Stimulated activated CD4-positive, alpha-beta T cell treated with anti-CD3 and anti-CD28 coated beads, Interleukin-2, amount 100 ng/mL, for 4 hours (primary cell): ENCODE measurements at regions not wholly inside any gene's neighbourhood (a gene's known extent, or its start where the extent isn't known, plus 50 kb on each side); places are given as distances from the start of the nearest gene placed in this dataset.
"Not testable (repeated sequence)": the region's sequence is repeated elsewhere in the genome, so short reads cannot be mapped to it uniquely, and the experiment has no call there.

Experiments used
- DNase-seq: peaks from one replicate; pipeline ENCODE4 v3.0.0-alpha.2; 2020; ENCODE audit warnings: low read depth

DNA sequence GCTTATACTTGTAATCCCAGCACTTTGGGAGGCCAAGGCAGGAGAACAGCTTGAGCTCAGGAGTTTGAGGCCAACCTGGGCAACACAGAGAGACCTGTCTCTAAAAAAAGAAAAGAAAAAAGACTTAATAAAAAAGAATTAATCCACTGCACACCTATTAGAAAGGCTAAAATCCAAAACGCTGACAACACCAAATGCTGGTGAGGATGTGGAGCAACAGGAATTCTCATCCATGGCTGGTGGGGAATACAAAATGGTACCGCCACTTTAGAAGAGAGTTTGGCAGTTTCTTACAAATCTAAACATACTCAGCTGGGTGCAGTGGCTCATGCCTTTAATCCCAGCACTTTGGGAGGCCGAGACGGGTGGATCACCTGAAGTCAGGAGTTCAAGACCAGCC is 110.0 kb upstream of the NDUFV2 start:
- not testable (repeated sequence) for DNase-seq

DNA sequence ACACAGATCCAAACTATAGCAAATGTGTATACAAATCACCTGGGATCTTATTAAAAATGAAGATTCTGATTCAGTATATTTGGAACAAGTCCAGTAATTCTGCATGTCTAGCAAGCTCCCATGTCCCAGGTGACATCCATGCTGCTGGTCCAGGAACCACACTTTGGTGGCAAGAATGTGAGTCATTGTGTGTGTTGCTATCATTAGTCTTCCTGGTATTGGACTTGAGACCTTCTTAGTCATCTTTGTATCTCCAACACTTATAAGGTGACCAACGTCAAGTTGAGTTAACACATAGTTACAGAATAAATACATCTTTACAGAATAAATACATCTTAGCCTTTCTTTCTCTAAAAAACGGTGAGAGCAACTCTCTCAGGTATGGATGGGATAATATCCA is 107.9 kb upstream of the NDUFV2 start:
- no peak for DNase-seq

DNA sequence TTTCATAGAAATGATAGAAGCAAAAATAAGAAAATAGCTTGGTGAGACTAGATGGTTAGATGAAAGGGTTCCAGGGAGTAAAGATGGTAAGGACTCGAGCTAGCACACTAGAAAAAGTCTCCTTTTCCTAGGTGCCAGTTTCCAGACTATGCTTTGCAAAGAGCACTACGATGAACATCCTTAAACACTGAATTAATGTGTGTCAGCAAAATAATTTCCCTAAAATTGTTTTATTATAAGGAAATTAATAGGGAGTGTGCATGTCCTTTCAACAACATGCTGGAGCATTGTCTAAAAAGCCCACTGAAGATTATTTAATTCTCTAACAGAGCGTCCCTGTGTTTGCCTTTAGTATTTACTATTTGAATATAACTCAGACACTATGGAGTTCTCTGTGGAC is 107.4 kb upstream of the NDUFV2 start:
- DNase-seq, result no peak

DNA sequence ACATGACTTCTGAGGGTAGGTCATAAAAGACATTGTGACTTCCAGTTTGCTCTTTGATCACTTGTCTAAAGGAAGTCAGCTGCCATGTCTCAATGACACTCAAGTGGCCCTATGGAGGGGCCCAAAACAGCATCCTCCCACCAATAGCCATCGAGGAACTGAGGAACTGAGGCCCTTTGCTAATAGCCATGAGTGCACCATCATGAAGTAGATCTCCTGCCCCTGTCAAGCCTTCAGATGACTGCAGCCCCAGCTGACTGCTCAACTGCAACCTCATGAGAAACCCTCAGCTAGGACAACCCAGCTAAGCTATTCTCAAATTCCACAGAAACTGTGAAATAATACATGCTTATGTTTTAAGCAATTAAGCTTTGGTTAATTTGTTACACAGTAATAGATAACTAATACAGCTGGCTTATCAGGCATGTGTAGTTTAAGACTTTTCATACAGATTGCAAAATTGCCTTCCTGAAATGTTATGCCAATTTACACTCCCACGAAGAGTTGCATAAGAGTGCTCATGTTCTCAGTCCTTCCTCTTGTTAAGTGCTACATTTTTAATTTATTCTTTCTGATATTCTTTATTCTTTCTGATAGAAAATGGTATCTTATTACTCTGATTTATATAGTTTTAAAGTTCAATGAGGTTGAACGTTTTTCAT is 105.6 kb upstream of the NDUFV2 start:
- DNase-seq, result no peak

DNA sequence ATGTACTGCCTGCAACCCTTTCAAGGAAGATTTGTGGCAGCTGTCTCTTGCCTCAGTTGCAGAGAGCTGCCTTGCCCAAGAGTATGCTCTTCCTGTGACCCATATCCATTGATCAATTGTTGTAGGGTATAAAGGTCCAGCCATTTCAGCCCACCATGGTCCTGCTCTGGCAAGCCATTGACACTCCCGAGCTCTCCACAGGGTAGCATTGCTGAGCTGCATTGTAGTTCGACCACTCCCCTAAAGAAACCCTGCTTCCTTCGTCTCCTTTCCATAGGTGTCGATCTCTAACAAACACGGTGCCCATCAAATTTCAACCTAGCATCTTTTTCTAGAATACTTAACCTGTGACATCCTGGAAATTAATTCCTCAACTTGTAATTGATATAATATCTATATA is 104.9 kb upstream of the NDUFV2 start:
- DNase-seq, result no peak

DNA sequence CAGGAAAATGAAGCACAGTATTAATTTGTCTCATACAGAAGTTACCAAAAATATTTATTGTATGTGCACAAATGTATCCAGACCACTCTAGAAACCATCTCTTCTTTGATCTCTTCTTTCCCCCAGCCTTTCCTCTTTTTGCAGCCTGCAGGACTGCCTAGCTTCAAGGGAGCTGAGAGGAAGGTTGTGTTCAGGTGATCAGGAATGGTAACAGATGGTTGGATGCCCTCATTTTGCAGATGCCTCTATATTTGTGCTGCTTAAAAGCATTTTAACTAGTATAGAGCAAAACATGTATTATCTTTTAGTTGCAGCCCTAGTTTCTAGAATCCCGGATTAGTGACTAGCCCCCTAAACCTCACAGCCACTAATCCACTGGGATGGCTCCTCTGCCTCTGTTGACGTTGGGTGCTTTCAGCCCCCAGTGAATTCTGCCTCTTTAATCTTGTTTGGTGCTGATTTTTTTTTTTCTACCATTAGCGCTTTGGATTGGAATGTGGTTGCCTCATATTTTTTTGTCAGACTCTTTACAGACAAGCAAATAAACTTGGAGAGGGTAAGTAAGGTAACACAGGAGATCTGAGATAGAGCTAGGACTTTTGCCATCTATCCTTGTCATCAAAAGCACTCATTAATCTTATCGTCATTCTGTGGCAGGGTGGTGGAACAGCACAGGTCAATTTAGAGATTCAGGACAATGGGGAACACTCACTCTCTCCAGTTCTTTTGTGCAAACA is 103.8 kb upstream of the NDUFV2 start:
- no peak for DNase-seq

DNA sequence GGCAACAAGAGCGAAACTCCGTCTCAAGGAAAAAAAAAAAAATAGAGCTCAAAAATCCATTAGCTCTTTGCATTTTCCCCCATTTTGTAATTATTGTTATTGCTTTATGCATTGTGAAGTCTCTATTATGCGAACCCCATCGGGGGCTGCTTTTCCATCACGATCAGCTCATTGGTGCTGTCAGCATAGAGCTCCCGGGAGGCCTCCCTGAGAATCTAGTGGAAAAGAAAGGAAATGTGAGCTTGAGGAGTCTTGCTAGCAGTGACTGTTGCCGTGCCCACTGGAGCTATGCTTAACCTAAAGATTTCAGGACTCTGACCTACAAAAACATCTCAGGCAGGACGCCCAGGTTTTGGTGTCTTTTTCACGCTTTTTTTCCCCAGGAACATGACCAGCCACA is 102.6 kb upstream of the NDUFV2 start:
- DNase-seq, result no peak

DNA sequence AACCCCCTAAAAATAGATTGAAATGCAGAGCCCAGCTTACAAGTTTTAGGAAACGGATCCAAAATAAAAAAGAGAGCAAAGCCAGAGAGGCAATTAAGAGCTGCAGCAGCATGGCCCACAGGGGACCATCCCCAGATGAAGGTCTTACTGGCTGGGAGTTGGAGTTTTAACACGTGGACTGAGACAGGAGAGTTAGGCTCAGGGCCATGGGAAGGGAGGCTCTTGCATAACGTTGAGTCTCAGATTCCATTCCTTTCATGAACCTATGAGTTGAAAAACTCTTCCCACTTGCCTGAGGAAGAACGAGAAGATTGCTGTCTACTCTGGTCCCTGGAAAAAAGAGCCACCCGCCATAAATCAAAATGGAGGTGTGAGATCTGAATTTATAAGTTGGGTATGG is 101.8 kb upstream of the NDUFV2 start:
- no peak for DNase-seq

DNA sequence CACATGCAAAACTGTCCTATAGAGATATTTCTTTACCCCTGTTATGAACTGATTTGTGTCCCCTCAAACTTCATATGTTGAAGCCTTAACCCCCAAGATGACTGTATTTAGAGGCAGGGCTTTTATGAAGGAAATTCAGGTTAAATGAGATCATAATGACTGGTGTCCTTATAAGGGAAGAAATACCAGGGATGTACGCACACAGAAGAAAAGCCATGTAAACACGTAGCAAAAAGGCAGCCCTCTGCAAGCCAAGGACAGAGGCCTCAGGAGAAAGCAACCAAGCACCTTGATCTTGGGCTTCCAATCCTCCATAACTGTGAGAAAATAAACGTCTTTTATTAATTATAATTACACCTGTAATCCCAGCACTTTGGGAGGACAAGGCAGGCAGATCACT is 101.3 kb upstream of the NDUFV2 start:
- DNase-seq, result no peak

DNA sequence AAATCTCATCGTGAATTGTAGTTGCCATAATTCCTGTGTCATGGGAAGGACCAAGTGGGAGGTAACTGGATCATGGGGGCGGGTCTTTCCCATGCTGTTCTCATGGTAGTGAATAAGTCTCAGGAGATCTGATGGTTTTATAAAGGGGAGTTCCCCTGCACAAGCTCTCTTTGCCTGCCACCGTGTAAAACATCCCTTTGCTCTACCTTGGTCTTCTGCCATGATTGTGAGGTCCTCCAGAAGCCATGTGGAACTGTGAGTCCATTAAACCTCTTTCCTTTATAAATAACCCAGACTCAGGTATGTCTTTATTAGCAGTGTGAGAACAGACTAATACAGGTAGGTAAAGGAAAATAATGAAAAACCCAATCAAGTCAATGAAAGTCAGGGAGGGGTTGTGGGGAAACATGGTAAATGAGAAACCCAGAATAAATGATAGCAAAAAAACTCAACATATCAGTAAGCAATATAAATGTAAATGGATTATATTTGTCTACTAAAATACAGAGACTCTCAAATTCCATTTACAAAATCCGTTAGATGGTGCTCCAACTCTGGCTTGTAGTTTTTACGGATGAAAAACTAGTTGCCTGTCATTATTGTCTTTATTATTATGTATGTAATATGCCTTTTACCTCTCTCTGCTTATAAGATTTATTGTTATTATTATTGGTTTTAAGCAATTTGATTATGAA is 98.9 kb upstream of the NDUFV2 start:
- DNase-seq, result no peak

DNA sequence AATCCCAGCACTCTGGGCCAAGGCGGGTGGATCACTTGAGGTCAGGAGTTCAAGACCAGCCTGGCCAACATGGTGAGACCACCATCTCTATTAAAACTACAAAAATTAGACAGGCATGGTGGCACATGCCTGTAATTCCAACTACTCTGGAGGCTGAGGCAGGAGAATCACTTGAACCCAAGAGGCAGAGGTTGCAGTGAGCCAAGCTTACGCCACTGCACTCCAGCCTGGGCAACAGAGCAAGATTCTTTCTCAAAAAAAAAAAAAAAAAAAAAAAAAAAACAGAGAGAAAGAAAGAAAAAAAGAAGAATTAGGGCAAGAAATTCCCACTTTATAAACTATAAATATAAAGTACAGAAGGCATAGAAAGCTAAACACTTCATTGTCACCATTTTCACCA is 98.2 kb upstream of the NDUFV2 start:
- DNase-seq, result not testable (repeated sequence)

DNA sequence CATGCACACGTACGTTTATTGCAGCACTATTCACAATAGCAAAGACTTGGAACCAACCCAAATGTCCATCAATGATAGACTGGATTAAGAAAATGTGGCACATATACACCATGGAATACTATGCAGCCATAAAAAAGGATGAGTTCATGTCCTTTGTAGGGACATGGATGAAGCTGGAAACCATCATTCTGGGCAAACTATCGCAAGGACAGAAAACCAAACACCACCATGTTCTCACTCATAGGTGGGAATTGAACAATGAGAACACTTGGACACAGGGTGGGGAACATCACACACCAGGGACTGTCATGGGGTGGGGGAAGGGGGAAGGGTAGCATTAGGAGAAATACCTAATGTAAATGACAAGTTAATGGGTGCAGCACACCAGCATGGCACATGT is 94.8 kb upstream of the NDUFV2 start:
- not testable (repeated sequence) for DNase-seq

DNA sequence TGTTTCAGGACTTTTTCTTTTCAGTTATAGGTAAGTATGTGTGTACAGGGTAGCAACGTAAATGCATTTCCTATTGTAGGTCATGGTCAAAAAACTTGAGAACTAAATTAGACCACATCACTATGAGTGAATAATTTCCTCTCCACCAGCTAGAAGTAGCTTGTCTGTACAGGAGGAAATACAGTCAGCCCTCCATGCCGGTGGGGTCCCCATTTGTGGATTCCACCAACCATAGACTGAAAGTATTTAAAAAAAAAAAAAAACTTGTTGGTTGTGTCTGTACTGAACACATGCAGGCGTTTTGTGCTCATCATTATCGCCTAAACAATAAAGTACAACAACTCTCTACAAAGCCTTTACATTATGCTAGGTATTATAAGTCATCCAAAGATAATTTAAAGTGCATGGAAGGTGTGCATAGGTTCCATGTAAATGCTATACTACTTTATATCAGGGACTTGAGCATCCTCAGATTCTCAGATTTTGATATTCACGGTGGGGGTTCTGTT is 94.2 kb upstream of the NDUFV2 start:
- DNase-seq, result no peak

DNA sequence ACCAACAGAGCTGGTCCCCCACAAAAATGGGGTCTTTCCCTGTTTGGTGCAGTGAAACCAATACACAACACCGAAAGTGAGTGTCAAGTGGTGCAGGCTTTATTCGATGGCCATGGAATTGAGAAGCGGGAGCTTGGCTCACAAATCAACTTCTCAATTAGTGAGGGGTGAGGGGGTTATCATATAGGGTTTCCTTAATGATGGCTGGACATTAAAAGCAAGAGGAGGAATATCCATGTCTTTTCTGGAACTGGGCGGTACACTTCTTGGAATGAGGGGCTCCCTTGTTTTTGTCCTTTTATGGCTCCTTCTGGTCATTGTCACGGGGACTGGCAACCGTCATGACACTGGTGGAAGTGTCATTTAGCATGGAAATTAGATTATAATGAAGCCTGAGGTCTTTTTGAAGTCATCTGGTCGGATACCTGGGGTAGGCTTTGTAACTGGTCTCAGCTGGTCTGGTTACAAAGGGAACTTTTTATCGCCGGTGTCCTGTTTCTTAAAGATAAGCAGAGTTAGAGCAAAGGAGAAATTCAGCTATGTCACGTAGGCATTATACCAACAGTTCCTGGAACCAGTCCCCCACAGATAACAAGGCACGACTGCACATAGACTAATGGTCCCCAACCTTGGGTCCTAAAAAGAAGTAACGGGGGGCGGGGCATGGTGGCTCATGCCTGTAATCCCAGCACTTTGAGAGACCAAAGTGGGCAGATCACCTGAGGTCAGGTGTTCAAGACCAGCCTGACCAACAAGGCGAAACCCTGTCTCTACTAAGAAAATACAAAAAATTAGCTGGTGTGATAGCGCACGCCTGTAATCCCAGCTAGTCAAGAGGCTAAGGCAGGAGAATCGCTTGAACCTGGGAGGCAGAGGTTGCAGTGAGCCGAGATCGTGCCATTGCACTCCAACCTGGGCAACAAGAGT is 93.5 kb upstream of the NDUFV2 start:
- DNase-seq, result no peak

DNA sequence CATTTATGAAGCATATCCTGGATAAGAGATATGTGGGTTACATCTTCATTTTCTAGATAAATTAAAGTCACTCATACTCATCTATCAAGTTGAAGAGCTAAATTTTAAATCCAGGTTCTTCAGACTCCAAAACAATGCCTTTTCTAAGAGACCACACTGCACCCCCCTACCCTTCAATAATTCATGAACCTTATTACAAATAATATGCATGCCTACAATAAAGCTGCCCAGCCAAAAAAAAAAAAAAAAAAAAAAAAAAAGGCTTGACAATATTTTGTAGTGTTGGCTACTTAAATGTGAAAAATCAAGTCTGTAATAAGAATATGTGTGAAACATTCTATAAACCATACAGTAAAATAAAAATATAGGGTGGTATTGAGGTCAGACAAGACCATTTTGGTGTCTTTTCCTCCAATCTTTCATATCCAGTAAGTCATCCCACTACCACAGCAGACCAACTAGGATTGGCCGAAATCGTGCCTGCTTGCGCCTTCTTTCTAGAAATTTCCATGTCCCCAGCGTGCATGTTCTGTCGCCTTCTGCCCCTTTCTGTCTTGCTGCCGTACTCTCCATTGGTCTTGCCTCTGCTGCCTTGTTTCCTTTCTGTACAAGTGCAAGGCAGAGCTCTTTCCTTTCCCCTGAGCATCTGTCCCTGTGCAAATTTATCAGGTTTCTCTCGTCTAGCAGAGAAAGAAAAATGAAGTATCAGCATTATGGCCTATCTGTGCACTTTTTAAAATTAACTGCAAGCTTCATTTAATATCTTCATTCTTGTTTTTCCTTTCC is 92.6 kb upstream of the NDUFV2 start:
- DNase-seq, result no peak

DNA sequence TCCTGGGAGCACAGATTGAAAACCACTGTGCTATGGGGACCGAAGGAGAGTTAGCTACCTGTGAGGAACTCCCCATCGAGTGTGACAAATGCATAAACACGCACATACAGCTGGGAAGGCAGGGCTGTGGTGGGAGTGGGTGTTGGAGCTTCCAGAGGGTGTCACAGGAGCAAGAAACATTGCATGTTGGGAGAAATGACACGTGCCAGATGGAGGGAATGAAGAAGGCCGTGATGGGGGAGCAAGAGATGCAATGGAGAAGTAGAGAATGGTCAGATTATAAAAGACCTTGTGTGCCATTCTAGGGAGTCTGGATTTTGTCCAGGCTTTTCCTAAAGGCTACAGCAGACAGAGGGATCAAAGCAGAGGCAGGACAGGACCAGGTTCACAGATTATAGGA is 91.1 kb upstream of the NDUFV2 start:
- DNase-seq, result no peak

DNA sequence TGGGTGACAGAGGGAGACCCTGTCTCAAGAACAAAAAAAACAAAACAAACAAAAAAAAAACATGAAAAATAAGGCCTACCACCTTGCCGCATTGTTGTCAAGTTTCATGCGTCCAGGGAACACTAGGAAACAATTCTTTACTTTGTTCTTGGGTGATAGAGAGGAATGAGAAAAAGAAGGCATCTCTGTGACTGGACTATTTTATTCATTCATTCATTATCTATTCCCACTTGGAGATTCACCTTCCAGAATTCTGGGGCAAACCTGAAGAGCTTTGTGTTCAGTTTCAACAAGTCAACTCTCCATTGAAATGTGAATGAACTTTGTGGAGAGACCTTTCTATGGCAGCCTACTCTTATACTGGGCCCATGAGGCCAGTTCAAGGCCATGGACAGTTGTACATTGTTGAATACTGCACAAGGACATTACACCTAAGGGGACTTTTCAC is 88.5 kb upstream of the NDUFV2 start:
- no peak for DNase-seq

DNA sequence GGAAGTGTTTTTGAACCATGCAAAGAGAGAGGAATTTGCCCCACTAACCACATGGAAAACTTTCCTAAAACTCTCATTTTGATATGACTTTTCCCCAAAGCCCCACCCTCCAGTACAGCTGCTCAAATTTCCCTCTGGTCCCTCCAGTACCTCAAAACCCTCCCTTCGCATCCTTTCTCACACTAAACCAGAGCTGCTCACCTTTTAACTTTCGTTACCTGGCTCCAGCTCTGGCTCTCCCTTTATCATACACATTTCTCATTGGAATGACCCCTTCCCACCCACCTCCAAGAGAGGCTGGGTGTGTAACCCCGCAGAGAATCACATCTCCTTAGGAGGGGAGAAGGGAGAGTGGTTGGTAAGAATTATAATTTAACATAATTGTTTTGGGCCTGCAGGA is 86.8 kb upstream of the NDUFV2 start:
- DNase-seq, result no peak

DNA sequence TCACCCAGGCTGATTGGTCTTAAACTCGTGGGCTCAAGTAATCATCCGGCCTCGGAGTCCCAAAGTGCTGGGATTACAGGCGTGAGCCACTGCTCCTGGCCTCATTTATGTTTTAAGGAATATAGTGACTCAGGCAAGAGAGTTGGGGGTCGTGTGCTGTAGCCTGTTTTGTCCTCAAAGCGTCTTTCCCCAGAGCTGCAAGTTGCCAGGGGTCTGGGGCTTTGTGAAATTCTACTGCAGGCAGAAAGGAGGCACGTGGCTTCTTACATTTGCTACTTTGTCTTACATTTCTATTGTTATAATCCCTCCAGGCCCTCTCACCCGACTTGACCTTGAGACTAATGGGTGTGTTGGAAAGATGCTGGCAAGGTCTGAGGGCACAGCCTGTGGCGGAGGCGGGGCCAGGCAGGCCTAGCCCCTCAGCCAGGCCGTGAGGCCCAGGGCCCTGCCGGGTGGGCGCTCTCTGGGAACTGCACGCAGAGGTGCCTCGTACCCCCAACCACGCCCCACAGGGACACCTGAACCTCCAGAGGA is 85.8 kb upstream of the NDUFV2 start:
- no peak for DNase-seq

DNA sequence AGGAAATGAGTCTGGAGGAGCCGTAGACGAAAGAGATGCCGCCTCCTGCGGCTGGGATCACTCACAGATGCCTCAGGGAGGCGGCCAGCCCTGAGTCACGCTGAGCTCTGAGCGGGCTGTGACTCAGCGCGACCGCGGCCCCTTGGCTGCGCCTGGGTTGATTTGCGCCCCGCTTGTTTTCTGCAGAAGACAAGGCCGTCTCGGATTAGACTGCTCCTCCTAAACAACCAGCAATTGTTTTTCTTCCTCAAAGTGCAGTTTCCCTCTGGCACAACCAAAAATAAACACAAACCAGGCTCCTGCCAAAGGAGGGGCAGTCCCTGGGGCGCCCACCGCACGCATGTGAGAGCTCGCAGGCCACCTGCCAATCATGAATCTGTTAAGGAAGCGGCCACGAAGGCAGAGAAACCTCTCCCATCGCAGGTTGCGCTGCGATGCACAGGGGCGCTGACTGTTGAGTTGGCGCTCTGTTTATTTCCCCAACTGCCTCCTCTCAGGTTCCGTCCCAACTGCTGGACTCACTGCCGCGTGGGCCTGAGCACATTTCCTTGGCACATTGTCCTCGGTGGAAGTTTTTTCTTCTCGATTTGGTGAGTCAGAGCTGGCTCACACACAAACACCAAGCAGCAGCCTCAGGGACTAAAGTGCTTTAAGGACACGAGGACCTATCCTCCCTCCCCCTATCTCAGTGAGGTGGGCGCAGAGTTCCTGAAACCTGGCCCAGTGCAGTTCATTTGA is 85.2 kb upstream of the NDUFV2 start:
- DNase-seq, result peak; percentile 62
